H1 (cell line): ENCODE measurements at regions not wholly inside any gene's neighbourhood (a gene's known extent, or its start where the extent isn't known, plus 50 kb on each side); places are given as distances from the start of the nearest gene placed in this dataset.

Source experiments
- CTCF ChIA-PET: fragments of 300-600 bp; sonication (Branson Sonifier 250); formaldehyde crosslinking; loops from one replicate; lab custom pipeline; 2021; ENCODE audit not compliant: partially characterized antibody; lab: Charles Lee
- POLR2A ChIA-PET: fragments of 300-600 bp; sonication (Branson Sonifier 250); formaldehyde crosslinking; loops from one replicate; lab custom pipeline; 2021; ENCODE audit warnings: inconsistent platforms; ENCODE audit not compliant: partially characterized antibody; lab: Charles Lee
- DNase-seq, 2 experiments: peaks; one replicate each; pipeline versions ENCODE4 v3.0.0 to v3.0.0-alpha.2; 2010 to 2022; ENCODE audit warnings: low spot score in 2 of 2, low read depth in 1 of 2, mixed read lengths in 1 of 2
- FAIRE-seq: peaks from 2 replicates; lab custom pipeline; 2011; peaks lifted over from hg19 to GRCh38; lab: Jason Lieb, UNC
- H2AFZ ChIP-seq: 2 replicates; pipeline ENCODE4 v1.8.1; 2012; ENCODE audit warnings: low read length, inconsistent platforms
- H2AK5ac ChIP-seq: 2 replicates; pipeline ENCODE4 v1.6.1; 2013; ENCODE audit warnings: low read depth, low read length
- H2BK120ac ChIP-seq: replicated peaks from 2 replicates; pipeline ENCODE3; 2013; ENCODE audit warnings: low read depth, low read length, inconsistent platforms
- H2BK12ac ChIP-seq: 2 replicates; pipeline ENCODE4 v1.6.1; 2013; ENCODE audit warnings: low read depth, low read length
- H2BK15ac ChIP-seq: 2 replicates; pipeline ENCODE4 v1.6.1; 2013; ENCODE audit warnings: low read length
- H2BK20ac ChIP-seq: 2 replicates; pipeline ENCODE4 v1.6.1; 2013; ENCODE audit warnings: low read length
- H2BK5ac ChIP-seq: 2 replicates; pipeline ENCODE4 v1.6.1; 2013; ENCODE audit warnings: low read depth, low read length
- H3K14ac ChIP-seq: 2 replicates; pipeline ENCODE4 v1.6.1; 2013; ENCODE audit warnings: inconsistent platforms; ENCODE audit not compliant: insufficient read length
- H3K18ac ChIP-seq: 2 replicates; pipeline ENCODE4 v1.6.1; 2013; ENCODE audit warnings: low read length; ENCODE audit errors: extremely low read depth
- H3K23ac ChIP-seq: 2 replicates; pipeline ENCODE4 v1.6.1; 2013; ENCODE audit warnings: inconsistent platforms; ENCODE audit not compliant: insufficient read length
- H3K23me2 ChIP-seq: 2 replicates; pipeline ENCODE4 v1.6.1; 2013; ENCODE audit warnings: low read depth, low read length
- H3K27ac ChIP-seq: 2 replicates; pipeline ENCODE4 v1.6.1; 2011; ENCODE audit warnings: low read depth, low read length, inconsistent platforms
- H3K27me3 ChIP-seq, 4 experiments: replicated peaks in 1 of 4; 1 replicate in 1 of 4; 2 replicates in 3 of 4; pipeline versions ENCODE4 v1.6.1 to v1.8.1; 2011 to 2013; ENCODE audit warnings: low read length in 3 of 4, mild to moderate bottlenecking in 3 of 4, inconsistent platforms in 2 of 4, mixed read lengths in 2 of 4, moderate library complexity in 1 of 4; ENCODE audit not compliant: control insufficient read depth in 3 of 4, insufficient read depth in 3 of 4; ENCODE audit errors: extremely low read depth in 1 of 4
- H3K36me3 ChIP-seq, 4 experiments: 2 replicates each; pipeline versions ENCODE4 v1.6.1 to v1.8.1; 2011 to 2013; ENCODE audit warnings: mild to moderate bottlenecking in 4 of 4, low read length in 3 of 4, moderate library complexity in 2 of 4, control low read depth in 1 of 4, inconsistent platforms in 1 of 4; ENCODE audit not compliant: insufficient read depth in 4 of 4, control insufficient read depth in 2 of 4
- H3K4ac ChIP-seq: replicated peaks from 2 replicates; pipeline ENCODE3; 2013; ENCODE audit warnings: low read length, low read depth, mixed read lengths, inconsistent platforms; ENCODE audit not compliant: insufficient read length
- H3K4me1 ChIP-seq, 4 experiments: replicated peaks in 1 of 4; 1 replicate in 1 of 4; 2 replicates in 3 of 4; pipeline versions ENCODE4 v1.6.1 to v1.8.1; 2011 to 2013; ENCODE audit warnings: low read length in 3 of 4, inconsistent platforms in 2 of 4, mixed read lengths in 1 of 4; ENCODE audit not compliant: insufficient read depth in 4 of 4, control insufficient read depth in 3 of 4
- H3K4me2 ChIP-seq, 2 experiments: 2 replicates each; pipeline versions ENCODE4 v1.6.1 to v1.8.1; 2011 to 2013; ENCODE audit warnings: low read depth in 2 of 2, low read length in 2 of 2, control low read depth in 1 of 2, inconsistent platforms in 1 of 2, mild to moderate bottlenecking in 1 of 2; ENCODE audit not compliant: insufficient read depth in 1 of 2
- H3K4me3 ChIP-seq, 4 experiments: fragments of 200-600, 300-600 bp in 1 of 4; sonication (generic), shearing (Covaris generic), sonication (Bioruptor Twin) in 1 of 4; 2 replicates each; pipeline versions ENCODE4 v1.5.1 to v1.8.1; 2011 to 2016; ENCODE audit warnings: low read length in 4 of 4, low read depth in 3 of 4, control low read depth in 2 of 4, inconsistent platforms in 2 of 4, mild to moderate bottlenecking in 2 of 4, mixed read lengths in 1 of 4, moderate library complexity in 1 of 4; ENCODE audit not compliant: insufficient read depth in 2 of 4; ENCODE audit errors: extremely low read depth in 1 of 4
- H3K56ac ChIP-seq: replicated peaks from 2 replicates; pipeline ENCODE3; 2013; ENCODE audit warnings: low read depth, mild to moderate bottlenecking, mixed read lengths, low read length, inconsistent platforms; ENCODE audit not compliant: insufficient read length
- H3K79me1 ChIP-seq: 2 replicates; pipeline ENCODE4 v1.6.1; 2013; ENCODE audit warnings: low read depth, low read length, control low read depth
- H3K79me2 ChIP-seq, 2 experiments: 2 replicates each; pipeline versions ENCODE4 v1.6.1 to v1.8.1; 2012 to 2013; ENCODE audit warnings: low read length in 2 of 2, mild to moderate bottlenecking in 2 of 2, inconsistent platforms in 1 of 2; ENCODE audit not compliant: insufficient read depth in 2 of 2, control insufficient read depth in 1 of 2
- H3K9ac ChIP-seq, 4 experiments: replicated peaks in 1 of 4; 1 replicate in 1 of 4; 2 replicates in 3 of 4; pipeline versions ENCODE4 v1.6.1 to v1.8.1; 2011 to 2013; ENCODE audit warnings: low read depth in 3 of 4, low read length in 3 of 4, control low read depth in 2 of 4, mild to moderate bottlenecking in 2 of 4, moderate library complexity in 2 of 4, inconsistent platforms in 1 of 4; ENCODE audit errors: extremely low read depth in 1 of 4
- H3K9me3 ChIP-seq, 2 experiments: 2 replicates each; pipeline versions ENCODE4 v1.6.1 to v1.8.1; 2012 to 2013; ENCODE audit warnings: mild to moderate bottlenecking in 2 of 2, moderate library complexity in 2 of 2, control low read depth in 1 of 2, inconsistent platforms in 1 of 2, low read depth in 1 of 2, low read length in 1 of 2, mixed read lengths in 1 of 2; ENCODE audit not compliant: insufficient read depth in 2 of 2
- H4K20me1 ChIP-seq, 2 experiments: replicated peaks in 1 of 2; 2 replicates each; pipeline versions ENCODE3 to v1.8.1; 2011 to 2013; ENCODE audit warnings: inconsistent platforms in 2 of 2, low read length in 2 of 2, mild to moderate bottlenecking in 1 of 2; ENCODE audit not compliant: insufficient read depth in 2 of 2, control insufficient read depth in 1 of 2
- H4K5ac ChIP-seq: 2 replicates; pipeline ENCODE4 v1.6.1; 2013; ENCODE audit warnings: low read length, low read depth, mixed read lengths, inconsistent platforms; ENCODE audit not compliant: insufficient read length
- H4K8ac ChIP-seq: 2 replicates; pipeline ENCODE4 v1.8.0; 2013; ENCODE audit warnings: mild to moderate bottlenecking, moderate library complexity, low read length, inconsistent platforms; ENCODE audit not compliant: insufficient read depth; ENCODE audit errors: extremely low read depth
- H4K91ac ChIP-seq: replicated peaks from 2 replicates; pipeline ENCODE3; 2013; ENCODE audit warnings: low read length, mixed read lengths, inconsistent platforms; ENCODE audit not compliant: insufficient read length
- KDM1A ChIP-seq: fragments of 200-600, 300-600 bp; sonication (generic); IDR thresholded peaks from 2 replicates; pipeline ENCODE4 v1.7.1; 2016; ENCODE audit warnings: mild to moderate bottlenecking, low read length, borderline replicate concordance
- KDM4A ChIP-seq: IDR thresholded peaks from one replicate; pipeline ENCODE4 v1.7.1; 2012; ENCODE audit warnings: low read depth, mild to moderate bottlenecking, moderate library complexity, low read length, inconsistent platforms; ENCODE audit not compliant: severe bottlenecking
- TAF1 ChIP-seq: IDR thresholded peaks from 2 replicates; pipeline ENCODE4 v1.6.1; 2011; ENCODE audit warnings: mild to moderate bottlenecking, low read depth, low read length
- ZNF274 ChIP-seq: IDR thresholded peaks from 2 replicates; pipeline ENCODE4 v1.7.0; 2012; ENCODE audit warnings: low read length, borderline replicate concordance; ENCODE audit errors: extremely low read depth
- WGBS, 2 experiments: shearing (Covaris generic) in 1 of 2; methylation state at CpG; one replicate each; pipeline versions ENCODE4 v1.1.6 to v1.1.7; 2013 to 2015; ENCODE audit warnings: low lambda C conversion rate in 2 of 2, mixed read lengths in 2 of 2, inconsistent platforms in 1 of 2, low coverage in 1 of 2, missing lambda C conversion rate in 1 of 2; ENCODE audit not compliant: insufficient replicate concordance in 2 of 2, insufficient coverage in 1 of 2, insufficient read length in 1 of 2; ENCODE audit errors: extremely low coverage in 1 of 2, missing lambda C conversion rate in 1 of 2; 5-methylcytosine and 5-hydroxymethylcytosine counted together
- TF ChIP-seq, protein P1 (sequence below): IDR thresholded peaks from 2 replicates; pipeline ENCODE4 v1.6.1; 2011; ENCODE audit warnings: low read depth, mild to moderate bottlenecking, low read length; ENCODE audit not compliant: insufficient read depth

DNA sequence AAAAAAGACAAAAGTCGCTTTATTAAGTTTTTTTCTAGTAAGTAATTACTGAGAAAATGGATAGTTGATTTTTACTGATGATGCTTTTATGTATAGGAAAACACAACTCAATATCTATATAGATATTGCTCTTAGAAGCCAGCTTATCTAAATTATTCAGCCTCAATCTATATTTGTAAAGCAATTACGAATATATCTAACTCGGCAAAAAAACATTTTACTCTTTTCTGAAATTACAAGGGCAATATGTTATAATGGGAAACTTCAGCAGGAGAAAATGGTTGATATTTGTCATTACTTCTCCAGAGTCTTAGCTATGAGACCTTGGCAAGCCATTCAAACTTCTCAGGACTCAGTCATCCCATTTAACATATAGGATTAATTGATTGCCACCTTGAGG, 228.5 kb downstream of the SLC7A11 start:
- DNase-seq (no peak), FAIRE-seq (no peak)
- POLR2A ChIA-PET = no interaction called here
- no peak overlapping the region for H4K8ac ChIP-seq
- no peaks in the 10 kb centered on the region for H3K36me3 ChIP-seq
- H3K14ac ChIP-seq = no peak overlapping the region
- H2AK5ac ChIP-seq = no peak overlapping the region
- WGBS, 2 experiments = 96% methylated on average over 3 of the region's 3 CpGs; no CpG with 5 or more reads in 1 of the 2 experiments
- no peaks in the 10 kb centered on the region for H3K23me2 ChIP-seq
- H3K18ac ChIP-seq = no peak overlapping the region
- no peak overlapping the region for H2BK120ac ChIP-seq
- no peak overlapping the region for H3K23ac ChIP-seq
- no peak for TF ChIP-seq ZNF274
- TF ChIP-seq TAF1 = no peak
- no peak for TF ChIP-seq KDM4A
- TF ChIP-seq KDM1A = no peak
- TF ChIP-seq, protein P1, sequence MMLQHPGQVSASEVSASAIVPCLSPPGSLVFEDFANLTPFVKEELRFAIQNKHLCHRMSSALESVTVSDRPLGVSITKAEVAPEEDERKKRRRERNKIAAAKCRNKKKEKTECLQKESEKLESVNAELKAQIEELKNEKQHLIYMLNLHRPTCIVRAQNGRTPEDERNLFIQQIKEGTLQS = no peak
- TF ChIP-seq, all 59 proteins: peak for 0
- H4K5ac ChIP-seq = no peak overlapping the region
- H3K27me3 ChIP-seq = no peaks in the 10 kb centered on the region
- no peaks in the 10 kb centered on the region for H3K4me1 ChIP-seq
- H3K56ac ChIP-seq = no peak overlapping the region
- H4K20me1 ChIP-seq = no peaks in the 10 kb centered on the region
- no peak overlapping the region for H2BK20ac ChIP-seq
- H3K9ac ChIP-seq = no peak overlapping the region
- no peak overlapping the region for H2BK5ac ChIP-seq
- no peaks in the 10 kb centered on the region for H3K9me3 ChIP-seq
- no peak overlapping the region for H2BK12ac ChIP-seq
- no peak overlapping the region for H3K4me3 ChIP-seq
- no peak overlapping the region for H3K4me2 ChIP-seq
- H2AFZ ChIP-seq = no peak overlapping the region
- H3K27ac ChIP-seq = no peak overlapping the region
- H4K91ac ChIP-seq = no peak overlapping the region
- H3K79me2 ChIP-seq = no peaks in the 10 kb centered on the region
- no peak overlapping the region for H2BK15ac ChIP-seq
- no peak overlapping the region for H3K4ac ChIP-seq
- no peaks in the 10 kb centered on the region for H3K79me1 ChIP-seq
- CTCF ChIA-PET = interaction anchor here (0.9 to 1.5 kb wide), 4 partner anchors 18 to 280 kb away, joined by 3 to 5 read pairs (median 3); no protein-coding TSS in a partner anchor
